Testis (tissue), 2 donors: ENCODE measurements at regions not wholly inside any gene's neighbourhood (a gene's known extent, or its start where the extent isn't known, plus 50 kb on each side); places are given as distances from the start of the nearest gene placed in this dataset.

Experiments used
- CTCF ChIP-seq, 3 experiments: fragments of 450-650 bp in 2 of 3; fragments of 200-600 bp in 1 of 3; sonication (generic) in 1 of 3; IDR thresholded peaks; one replicate each; pipeline ENCODE4 v1.5.1; 2016 to 2019; ENCODE audit warnings: antibody characterized with exemption in 3 of 3, mild to moderate bottlenecking in 2 of 3, moderate library complexity in 1 of 3
- POLR2A ChIP-seq: fragments of 450-650 bp; IDR thresholded peaks from one replicate; pipeline ENCODE4 v1.6.1; 2017; ENCODE audit warnings: antibody characterized with exemption, mild to moderate bottlenecking, moderate library complexity

DNA sequence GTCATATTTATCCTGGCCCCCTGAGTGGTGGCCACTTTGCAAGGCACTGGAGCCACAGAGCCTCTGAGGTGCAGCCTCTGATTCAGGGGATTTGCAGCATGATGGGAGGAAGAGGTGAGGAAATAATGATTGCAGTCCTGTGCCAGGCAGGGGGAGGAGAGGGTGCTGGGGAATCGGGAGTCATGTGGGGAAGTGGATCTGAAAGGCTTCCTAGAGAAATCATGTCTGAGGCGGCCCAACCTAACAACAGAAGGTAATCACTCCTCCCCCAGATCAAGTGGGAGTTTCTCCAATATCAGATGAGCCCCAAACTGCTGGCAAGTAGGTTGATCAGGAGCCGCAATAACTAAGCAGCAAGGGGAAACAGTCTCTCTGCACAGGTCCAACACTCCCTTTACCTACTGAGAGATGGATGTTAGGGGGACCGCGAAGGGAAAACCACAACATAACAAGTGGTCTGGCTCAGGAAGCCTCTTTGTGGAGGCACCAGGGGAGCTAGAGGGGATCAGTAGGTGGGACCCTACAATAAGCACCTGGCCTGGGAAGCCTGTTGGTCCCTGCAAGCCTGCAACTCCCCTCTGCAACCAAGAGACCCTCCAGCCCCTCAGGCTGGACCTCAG, 71.8 kb upstream of the NPAS2 start:
- TF ChIP-seq CTCF (IDR thresholded peaks at IDR 0.05) (no peak), POLR2A (no peak)
